ENCODE measurements at regions not wholly inside any gene's neighbourhood (a gene's known extent, or its start where the extent isn't known, plus 50 kb on each side); places are given as distances from the start of the nearest gene placed in this dataset.

GRCh38 chrX:42673301-42673810, 104.6 kb downstream of the PPP1R2C start:
- no peak for TF ChIP-seq CTCF (conservative IDR thresholded peaks at IDR 0.05; ENCODE audit: low read length)
- no peak for TF ChIP-seq EZH2phosphoT487 (IDR thresholded peaks at IDR 0.05; ENCODE audit: borderline replicate concordance)

All from Loucy (cell line).